GM12891 (cell line): ENCODE measurements at regions not wholly inside any gene's neighbourhood (a gene's known extent, or its start where the extent isn't known, plus 50 kb on each side); places are given as distances from the start of the nearest gene placed in this dataset.

Source experiments
- POLR2A ChIP-seq: IDR thresholded peaks from 2 replicates; pipeline ENCODE4 v1.6.1; 2011; ENCODE audit warnings: low read depth, low read length, control low read depth
- POLR2AphosphoS5 ChIP-seq: IDR thresholded peaks from 2 replicates; pipeline ENCODE4 v1.6.1; 2011; ENCODE audit warnings: low read depth, low read length, control low read depth

DNA sequence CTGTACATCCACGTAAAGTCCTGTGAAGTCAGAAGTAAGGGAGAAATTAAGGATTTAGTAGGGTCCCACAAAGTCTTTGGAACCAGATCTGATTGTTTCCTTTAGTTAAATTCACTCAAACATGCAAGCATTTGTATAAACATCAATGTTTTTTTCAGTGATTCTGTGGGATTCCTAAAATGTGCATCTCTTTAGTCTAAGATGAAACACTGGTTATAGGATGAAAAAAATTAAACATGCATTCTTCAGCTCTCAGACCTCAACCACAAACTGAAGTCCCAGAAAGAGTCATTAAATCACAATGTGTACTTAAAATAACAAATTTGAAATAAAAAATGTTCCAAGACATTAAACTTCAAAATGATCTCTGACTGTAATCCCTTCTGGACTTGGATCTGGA lies 76.5 kb upstream of the APCDD1 start:
- TF ChIP-seq POLR2A (no peak), POLR2AphosphoS5 (no peak)
